Calu3 (cell line): ENCODE measurements at regions not wholly inside any gene's neighbourhood (a gene's known extent, or its start where the extent isn't known, plus 50 kb on each side); places are given as distances from the start of the nearest gene placed in this dataset.

ENCODE experiments used
- BruUV-seq: library from RNA; stranded (reverse); fragments of 400-500 nt; replicated peaks from 2 replicates; lab custom pipeline; 2021; lab: Mats Ljungman, UMichigan
- CTCF ChIA-PET: fragments of 300-600 bp; sonication (Branson Sonifier 250); formaldehyde crosslinking; loops from one replicate; lab custom pipeline; 2022; ENCODE audit warnings: antibody characterized with exemption; lab: Charles Lee
- DNase-seq: peaks from one replicate; pipeline ENCODE4 v3.0.0; 2022
- H3K27ac Mint-ChIP-seq: one replicate; pipeline ENCODE4 v1.8.0; 2022; ENCODE audit warnings: mixed read lengths; ENCODE audit not compliant: unreplicated experiment
- H3K27me3 Mint-ChIP-seq: one replicate; pipeline ENCODE4 v1.8.0; 2022; ENCODE audit warnings: mixed read lengths; ENCODE audit not compliant: unreplicated experiment
- H3K36me3 Mint-ChIP-seq: one replicate; pipeline ENCODE4 v1.8.0; 2022; ENCODE audit warnings: mild to moderate bottlenecking, moderate library complexity, mixed read lengths; ENCODE audit not compliant: insufficient read depth, unreplicated experiment
- H3K4me1 Mint-ChIP-seq: one replicate; pipeline ENCODE4 v1.8.0; 2022; ENCODE audit warnings: mild to moderate bottlenecking, low read depth, mixed read lengths; ENCODE audit not compliant: unreplicated experiment
- H3K4me3 Mint-ChIP-seq: one replicate; pipeline ENCODE4 v1.8.0; 2022; ENCODE audit warnings: mild to moderate bottlenecking, low read depth, moderate library complexity, mixed read lengths; ENCODE audit not compliant: unreplicated experiment
- H3K9me3 Mint-ChIP-seq: one replicate; pipeline ENCODE4 v1.8.0; 2022; ENCODE audit warnings: low read depth, mixed read lengths; ENCODE audit not compliant: unreplicated experiment
- intact Hi-C: fragments of 100-400 bp; cut with micrococcal nuclease; formaldehyde crosslinking; loops from one replicate; pipeline ENCODE4 v1.10.0; 2022; ENCODE audit not compliant: unreplicated experiment
- TF ChIP-seq, protein P1 (sequence below): fragments of 200-600 bp; IDR thresholded peaks from one replicate; pipeline ENCODE4 v1.8.0; 2022; ENCODE audit warnings: antibody characterized with exemption; ENCODE audit not compliant: unreplicated experiment

DNA sequence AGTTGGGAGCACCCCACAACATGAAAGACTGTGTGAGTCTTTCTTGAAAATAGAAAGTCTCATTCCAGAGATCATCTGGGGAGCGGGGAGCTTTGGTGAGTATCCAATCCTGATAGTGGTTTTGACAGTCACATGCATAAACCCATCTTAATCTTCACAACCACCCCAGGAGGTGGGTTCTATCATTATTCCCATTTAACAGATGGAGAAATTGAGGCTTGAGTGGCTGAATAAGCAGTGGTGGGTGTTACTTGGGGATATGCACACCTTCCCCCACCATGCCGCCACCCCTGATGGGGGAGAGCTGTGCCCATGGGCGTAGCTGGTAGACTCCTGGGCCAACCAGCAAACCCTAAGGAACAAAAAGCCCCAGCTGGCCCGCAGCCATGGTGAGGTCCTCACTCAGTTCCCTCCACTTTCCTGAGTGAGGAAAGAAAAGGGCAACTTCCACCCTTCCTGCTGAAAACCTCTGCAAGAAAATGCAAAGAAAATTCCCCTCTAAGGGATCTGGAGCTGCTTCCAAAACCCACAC, 99.8 kb downstream of the SNX5 start:
- BruUV-seq, result no TSS peak
- DNase-seq, result no peak
- no peak overlapping the region for H3K4me3 Mint-ChIP-seq
- TF ChIP-seq, protein P1, sequence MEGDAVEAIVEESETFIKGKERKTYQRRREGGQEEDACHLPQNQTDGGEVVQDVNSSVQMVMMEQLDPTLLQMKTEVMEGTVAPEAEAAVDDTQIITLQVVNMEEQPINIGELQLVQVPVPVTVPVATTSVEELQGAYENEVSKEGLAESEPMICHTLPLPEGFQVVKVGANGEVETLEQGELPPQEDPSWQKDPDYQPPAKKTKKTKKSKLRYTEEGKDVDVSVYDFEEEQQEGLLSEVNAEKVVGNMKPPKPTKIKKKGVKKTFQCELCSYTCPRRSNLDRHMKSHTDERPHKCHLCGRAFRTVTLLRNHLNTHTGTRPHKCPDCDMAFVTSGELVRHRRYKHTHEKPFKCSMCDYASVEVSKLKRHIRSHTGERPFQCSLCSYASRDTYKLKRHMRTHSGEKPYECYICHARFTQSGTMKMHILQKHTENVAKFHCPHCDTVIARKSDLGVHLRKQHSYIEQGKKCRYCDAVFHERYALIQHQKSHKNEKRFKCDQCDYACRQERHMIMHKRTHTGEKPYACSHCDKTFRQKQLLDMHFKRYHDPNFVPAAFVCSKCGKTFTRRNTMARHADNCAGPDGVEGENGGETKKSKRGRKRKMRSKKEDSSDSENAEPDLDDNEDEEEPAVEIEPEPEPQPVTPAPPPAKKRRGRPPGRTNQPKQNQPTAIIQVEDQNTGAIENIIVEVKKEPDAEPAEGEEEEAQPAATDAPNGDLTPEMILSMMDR, result no peak
- H3K36me3 Mint-ChIP-seq, result no peaks in the 10 kb centered on the region
- no peaks in the 10 kb centered on the region for H3K27me3 Mint-ChIP-seq
- H3K27ac Mint-ChIP-seq, result no peak overlapping the region
- no peaks in the 10 kb centered on the region for H3K9me3 Mint-ChIP-seq
- intact Hi-C loops, result no loop called here
- CTCF ChIA-PET, result no interaction called here
- H3K4me1 Mint-ChIP-seq, result no peaks in the 10 kb centered on the region

DNA sequence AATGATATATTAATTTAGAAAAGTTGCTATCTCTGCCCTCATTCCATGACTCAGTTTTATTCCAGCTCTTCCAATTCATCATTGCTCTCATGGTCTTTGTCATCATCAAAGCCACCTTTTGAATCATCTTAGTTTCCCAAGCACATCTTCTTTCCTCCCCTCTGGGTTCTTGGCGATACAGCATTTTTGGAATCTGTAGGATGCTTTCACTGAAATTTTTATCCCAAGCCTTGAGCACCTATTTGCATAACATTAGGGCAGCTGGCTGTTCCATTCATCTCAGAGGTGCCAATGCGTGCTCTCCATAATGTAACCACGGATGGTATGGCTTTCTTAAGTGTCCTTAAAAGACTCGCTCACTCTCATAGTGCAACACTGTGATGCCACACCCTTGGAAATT, 100.4 kb downstream of the SNX5 start:
- Mint-ChIP-seq H3K27me3 (no peaks in the 10 kb centered on the region), H3K36me3 (no peaks in the 10 kb centered on the region), H3K9me3 (no peaks in the 10 kb centered on the region), H3K4me1 (no peaks in the 10 kb centered on the region), H3K27ac (no peak overlapping the region), H3K4me3 (no peak overlapping the region)
- no TSS peak for BruUV-seq
- TF ChIP-seq, protein P1, result no peak
- CTCF ChIA-PET, result no interaction called here
- DNase-seq, result no peak
- intact Hi-C loops, result no loop called here

DNA sequence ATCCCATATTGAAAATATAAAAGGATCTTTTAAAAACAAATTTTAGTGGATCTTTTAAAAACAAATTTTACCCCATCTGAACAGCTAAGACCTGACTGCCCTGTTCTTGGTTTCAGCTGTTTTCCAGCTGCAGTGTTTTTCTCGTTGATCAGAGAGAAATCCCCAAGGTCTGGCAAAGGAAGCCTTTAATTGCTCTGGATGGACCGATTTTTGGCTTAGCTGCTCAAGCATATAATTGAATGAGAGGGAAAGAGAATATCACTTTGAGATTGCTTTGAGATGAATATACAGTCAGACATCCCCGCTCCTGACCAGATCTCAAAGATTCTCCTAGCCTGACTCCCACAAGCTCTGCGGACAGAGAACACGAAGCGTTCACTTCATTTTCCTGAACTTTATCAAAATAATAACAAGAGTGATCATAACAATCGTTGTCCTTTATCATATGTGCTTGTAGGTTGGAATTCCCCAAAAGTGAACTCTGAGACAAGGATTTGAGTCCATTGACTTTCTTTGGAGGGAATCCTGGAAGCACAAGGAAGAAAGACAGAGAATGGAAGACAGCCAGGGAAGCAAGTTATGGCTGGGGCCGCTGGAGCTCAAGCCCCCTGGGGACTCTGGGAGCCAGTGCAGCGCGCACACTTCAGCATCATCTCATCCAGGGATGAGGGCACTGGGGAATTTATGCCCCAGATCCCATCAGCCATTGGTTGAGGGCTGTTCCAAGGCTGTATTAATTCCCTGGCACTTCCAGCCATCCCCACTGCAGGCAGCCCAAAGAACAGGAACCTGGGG, 101.3 kb downstream of the SNX5 start:
- Mint-ChIP-seq H3K9me3 (no peaks in the 10 kb centered on the region), H3K27ac (no peak overlapping the region), H3K4me3 (no peak overlapping the region), H3K27me3 (no peaks in the 10 kb centered on the region), H3K36me3 (no peaks in the 10 kb centered on the region), H3K4me1 (peaks cover 4% of the 10 kb centered on the region)
- BruUV-seq, result no TSS peak
- TF ChIP-seq, protein P1, result no peak
- CTCF ChIA-PET, result no interaction called here
- intact Hi-C loops, result no loop called here
- no peak for DNase-seq

DNA sequence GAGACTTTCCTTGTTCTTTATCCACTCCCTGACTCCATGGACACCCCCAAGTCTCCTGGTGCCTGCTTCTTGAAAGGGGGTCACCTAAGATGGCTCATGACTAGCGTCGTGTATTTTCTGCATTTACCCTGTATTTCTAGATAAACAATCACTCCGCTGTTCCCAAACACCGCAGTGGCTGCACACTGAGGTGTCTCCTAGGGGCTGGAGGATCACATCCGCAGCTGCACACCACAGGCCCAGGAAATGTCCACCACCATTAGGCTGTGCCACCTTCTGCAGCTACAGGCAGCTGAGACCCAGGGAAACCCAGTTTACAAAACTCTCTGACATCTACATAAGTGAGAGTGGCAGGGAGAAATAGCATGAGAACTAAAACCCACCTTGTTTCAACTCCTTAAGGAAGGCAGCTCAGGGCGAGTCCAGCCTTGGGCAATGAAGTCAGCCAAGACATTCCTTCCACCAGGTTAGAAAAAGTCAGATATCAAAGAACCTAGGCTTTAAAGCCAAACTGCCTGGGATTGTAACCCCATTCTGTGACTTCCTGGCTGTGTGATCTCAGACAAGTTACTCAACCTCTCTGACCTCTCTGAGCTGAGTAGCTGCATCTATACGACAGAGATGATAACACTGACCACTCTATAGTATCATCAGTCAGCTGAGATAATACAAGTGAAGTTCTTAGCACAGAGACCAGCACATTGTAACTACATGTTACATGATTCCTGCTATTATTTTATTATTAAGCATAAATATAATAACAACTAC, 102.2 kb downstream of the SNX5 start:
- CTCF ChIA-PET, result no interaction called here
- Mint-ChIP-seq H3K27ac (no peak overlapping the region), H3K4me3 (no peak overlapping the region), H3K36me3 (no peaks in the 10 kb centered on the region), H3K4me1 (peaks cover 8% of the 10 kb centered on the region), H3K27me3 (no peaks in the 10 kb centered on the region), H3K9me3 (no peaks in the 10 kb centered on the region)
- TF ChIP-seq, protein P1, result no peak
- no peak for DNase-seq
- no TSS peak for BruUV-seq
- intact Hi-C loops, result no loop called here
